Gastrocnemius medialis (tissue), 4 donors: ENCODE measurements at regions not wholly inside any gene's neighbourhood (a gene's known extent, or its start where the extent isn't known, plus 50 kb on each side); places are given as distances from the start of the nearest gene placed in this dataset.

Experiments
- CTCF ChIP-seq, 5 experiments: fragments of 450-650 bp in 3 of 5; fragments of 200-600 bp in 2 of 5; sonication (generic) in 2 of 5; IDR thresholded peaks in 4 of 5; conservative IDR thresholded peaks in 1 of 5; 1 replicate in 4 of 5; 2 replicates in 1 of 5; pipeline ENCODE4 v1.5.1; 2016 to 2019; ENCODE audit warnings: antibody characterized with exemption in 5 of 5, mild to moderate bottlenecking in 3 of 5, moderate library complexity in 3 of 5
- POLR2A ChIP-seq, 2 donors: fragments of 450-650 bp; IDR thresholded peaks; one replicate each; pipeline ENCODE4 v1.6.1; 2017; ENCODE audit warnings: antibody characterized with exemption in 2 of 2, mild to moderate bottlenecking in 2 of 2, moderate library complexity in 2 of 2

GRCh38 chr14:105924951-105925591, 398.7 kb downstream of the TMEM121 start:
- TF ChIP-seq POLR2A (IDR thresholded peaks at IDR 0.05) (no peak), CTCF (IDR thresholded peaks at IDR 0.05 in 4 of 5, conservative IDR thresholded peaks at IDR 0.05 in 1 of 5) (no peak)
